ENCODE measurements at regions not wholly inside any gene's neighbourhood (a gene's known extent, or its start where the extent isn't known, plus 50 kb on each side); places are given as distances from the start of the nearest gene placed in this dataset.

DNA sequence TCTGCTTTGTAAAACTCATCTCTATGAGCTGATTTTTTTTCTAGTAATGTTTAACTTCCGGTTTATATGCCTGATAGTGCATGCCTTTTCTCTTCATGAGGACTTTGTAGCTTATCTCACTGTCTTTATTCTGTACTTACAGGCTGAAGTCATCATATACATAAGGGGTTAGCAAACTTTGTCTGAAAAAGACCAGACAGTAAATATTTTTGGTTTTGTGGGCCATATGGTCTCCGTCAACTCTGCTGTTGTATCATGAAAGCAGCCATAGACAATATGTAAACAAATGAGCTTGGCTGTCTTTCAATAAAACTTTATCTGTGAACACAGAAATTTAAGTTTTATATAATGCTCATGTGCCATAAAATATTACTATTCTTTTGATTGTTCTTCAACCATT lies 172.1 kb downstream of the GXYLT1 start:
- TF ChIP-seq GATA3 (IDR thresholded peaks at IDR 0.05; ENCODE audit: low read depth, low read length) (no peak), GATA2 (IDR thresholded peaks at IDR 0.05; ENCODE audit: low read depth, low read length) (no peak)
